DND-41 (cell line): ENCODE measurements at regions not wholly inside any gene's neighbourhood (a gene's known extent, or its start where the extent isn't known, plus 50 kb on each side); places are given as distances from the start of the nearest gene placed in this dataset.

ENCODE experiments used
- ATAC-seq: fragments of 200-7000 bp; cut with Tn5 transposase; 3 replicates; pipeline ENCODE4 v1.9.1; 2021; ENCODE audit warnings: low read depth; ENCODE audit not compliant: insufficient read depth
- DNase-seq: peaks from one replicate; pipeline ENCODE4 v3.0.0-alpha.2; 2020
- H2AFZ ChIP-seq: 2 replicates; pipeline ENCODE4 v1.6.0; 2012; ENCODE audit warnings: low read depth, low read length
- H3K27ac ChIP-seq: 2 replicates; pipeline ENCODE4 v1.5.1; 2012; ENCODE audit warnings: low read length, inconsistent platforms
- H3K27me3 ChIP-seq: fragments of 200-600 bp; sonication (generic); 2 replicates; pipeline ENCODE4 v1.6.0; 2012; ENCODE audit warnings: low read length, mild to moderate bottlenecking, inconsistent platforms; ENCODE audit not compliant: insufficient read depth, poor library complexity
- H3K36me3 ChIP-seq: 2 replicates; pipeline ENCODE4 v1.5.1; 2012; ENCODE audit warnings: low read length, inconsistent platforms; ENCODE audit not compliant: insufficient read depth
- H3K4me1 ChIP-seq: 2 replicates; pipeline ENCODE4 v1.5.1; 2012; ENCODE audit warnings: mild to moderate bottlenecking, low read length; ENCODE audit not compliant: insufficient read depth
- H3K4me2 ChIP-seq: 2 replicates; pipeline ENCODE4 v1.6.0; 2012; ENCODE audit warnings: mild to moderate bottlenecking, moderate library complexity, low read length, inconsistent platforms; ENCODE audit not compliant: insufficient read depth
- H3K4me3 ChIP-seq, 2 experiments: fragments of 200-600 bp in 1 of 2; shearing (Covaris generic) in 1 of 2; 2 replicates each; pipeline ENCODE4 v1.5.1; 2012 to 2016; ENCODE audit warnings: inconsistent platforms in 2 of 2, low read length in 2 of 2, mild to moderate bottlenecking in 2 of 2, low read depth in 1 of 2, moderate library complexity in 1 of 2
- H3K79me2 ChIP-seq: 2 replicates; pipeline ENCODE4 v1.6.0; 2012; ENCODE audit warnings: low read length, inconsistent platforms; ENCODE audit not compliant: insufficient read depth
- H3K9ac ChIP-seq: 2 replicates; pipeline ENCODE4 v1.6.0; 2012; ENCODE audit warnings: low read depth, mild to moderate bottlenecking, inconsistent platforms, low read length, moderate library complexity
- H3K9me3 ChIP-seq: 2 replicates; pipeline ENCODE4 v1.5.1; 2012; ENCODE audit warnings: low read length, moderate library complexity, mild to moderate bottlenecking, inconsistent platforms; ENCODE audit not compliant: insufficient read depth, severe bottlenecking
- H4K20me1 ChIP-seq: 2 replicates; pipeline ENCODE4 v1.6.0; 2012; ENCODE audit warnings: low read length; ENCODE audit not compliant: insufficient read depth
- EZH2 ChIP-seq: IDR thresholded peaks from 3 replicates; pipeline ENCODE4 v1.6.1; 2012; ENCODE audit warnings: borderline replicate concordance, low read depth, mild to moderate bottlenecking, moderate library complexity, low read length, inconsistent platforms; ENCODE audit not compliant: severe bottlenecking
- TF ChIP-seq, protein P1 (sequence below): IDR thresholded peaks from 2 replicates; pipeline ENCODE4 v1.5.1; 2012; ENCODE audit warnings: borderline replicate concordance, low read length, moderate library complexity, mild to moderate bottlenecking; ENCODE audit not compliant: poor library complexity, severe bottlenecking; ENCODE audit errors: extremely low read depth

DNA sequence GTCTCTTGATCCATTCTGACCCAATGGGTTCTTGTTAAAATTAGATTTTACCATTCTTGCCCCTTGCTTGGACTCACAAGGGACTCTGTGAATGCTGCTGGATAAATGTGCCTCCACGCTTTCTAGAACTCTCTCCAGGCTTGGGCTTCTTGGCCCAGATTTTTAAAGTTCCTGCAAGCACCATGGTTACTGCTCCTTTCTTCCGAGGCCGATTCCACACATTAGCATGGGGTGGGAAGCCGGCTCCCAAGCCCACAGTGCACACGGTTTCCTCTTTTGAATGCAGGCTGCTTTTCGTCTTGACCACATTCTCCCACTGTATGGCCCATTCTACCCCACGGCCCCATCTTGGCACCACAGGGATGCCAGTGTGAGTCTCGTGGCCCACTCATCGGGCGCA lies 174.3 kb upstream of the PITRM1 start:
- Histone ChIP-seq H3K27me3 (peaks cover 3% of the 10 kb centered on the region), H3K79me2 (no peaks in the 10 kb centered on the region)
- no peak for ATAC-seq

GRCh38 chr10:3342771-3343170 lies 170.2 kb upstream of the PITRM1 start:
- H3K9me3 ChIP-seq, result no peaks in the 10 kb centered on the region
- ATAC-seq, result no peak

More for the DNA sequence above, 174.3 kb upstream of the PITRM1 start:
- H3K27ac ChIP-seq, result no peak overlapping the region
- H3K4me3 ChIP-seq, result no peak overlapping the region
- no peak overlapping the region for H3K4me2 ChIP-seq
- DNase-seq, result no peak
- no peaks in the 10 kb centered on the region for H3K36me3 ChIP-seq
- H3K9me3 ChIP-seq, result no peaks in the 10 kb centered on the region
- H2AFZ ChIP-seq, result no peak overlapping the region
- TF ChIP-seq, protein P1, sequence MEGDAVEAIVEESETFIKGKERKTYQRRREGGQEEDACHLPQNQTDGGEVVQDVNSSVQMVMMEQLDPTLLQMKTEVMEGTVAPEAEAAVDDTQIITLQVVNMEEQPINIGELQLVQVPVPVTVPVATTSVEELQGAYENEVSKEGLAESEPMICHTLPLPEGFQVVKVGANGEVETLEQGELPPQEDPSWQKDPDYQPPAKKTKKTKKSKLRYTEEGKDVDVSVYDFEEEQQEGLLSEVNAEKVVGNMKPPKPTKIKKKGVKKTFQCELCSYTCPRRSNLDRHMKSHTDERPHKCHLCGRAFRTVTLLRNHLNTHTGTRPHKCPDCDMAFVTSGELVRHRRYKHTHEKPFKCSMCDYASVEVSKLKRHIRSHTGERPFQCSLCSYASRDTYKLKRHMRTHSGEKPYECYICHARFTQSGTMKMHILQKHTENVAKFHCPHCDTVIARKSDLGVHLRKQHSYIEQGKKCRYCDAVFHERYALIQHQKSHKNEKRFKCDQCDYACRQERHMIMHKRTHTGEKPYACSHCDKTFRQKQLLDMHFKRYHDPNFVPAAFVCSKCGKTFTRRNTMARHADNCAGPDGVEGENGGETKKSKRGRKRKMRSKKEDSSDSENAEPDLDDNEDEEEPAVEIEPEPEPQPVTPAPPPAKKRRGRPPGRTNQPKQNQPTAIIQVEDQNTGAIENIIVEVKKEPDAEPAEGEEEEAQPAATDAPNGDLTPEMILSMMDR, result no peak
- no peak for TF ChIP-seq EZH2
- no peaks in the 10 kb centered on the region for H3K4me1 ChIP-seq
- no peak overlapping the region for H3K9ac ChIP-seq
- H4K20me1 ChIP-seq, result no peaks in the 10 kb centered on the region

GRCh38 chr10:3340127-3340730 lies 167.6 kb upstream of the PITRM1 start:
- no peaks in the 10 kb centered on the region for H4K20me1 ChIP-seq
- H3K27me3 ChIP-seq, result peaks cover 3% of the 10 kb centered on the region
- no peaks in the 10 kb centered on the region for H3K4me1 ChIP-seq
- TF ChIP-seq, protein P1, result no peak
- no peak for TF ChIP-seq EZH2
- H3K4me3 ChIP-seq, result no peak overlapping the region
- H2AFZ ChIP-seq, result no peak overlapping the region
- H3K9me3 ChIP-seq, result no peaks in the 10 kb centered on the region
- no peak overlapping the region for H3K4me2 ChIP-seq
- no peak for DNase-seq
- H3K27ac ChIP-seq, result no peak overlapping the region
- no peak overlapping the region for H3K9ac ChIP-seq
- no peaks in the 10 kb centered on the region for H3K36me3 ChIP-seq
- no peaks in the 10 kb centered on the region for H3K79me2 ChIP-seq
- no peak for ATAC-seq

More at GRCh38 chr10:3342771-3343170, 170.2 kb upstream of the PITRM1 start:
- Histone ChIP-seq H3K27ac (no peak overlapping the region), H4K20me1 (no peaks in the 10 kb centered on the region), H3K27me3 (peaks cover 3% of the 10 kb centered on the region), H3K79me2 (no peaks in the 10 kb centered on the region), H3K9ac (no peak overlapping the region), H2AFZ (no peak overlapping the region), H3K36me3 (no peaks in the 10 kb centered on the region), H3K4me1 (no peaks in the 10 kb centered on the region), H3K4me2 (no peak overlapping the region), H3K4me3 (no peak overlapping the region)
- TF ChIP-seq, protein P1, result no peak
- TF ChIP-seq EZH2, result no peak
- DNase-seq, result no peak
